K562 (cell line): ENCODE measurements at regions not wholly inside any gene's neighbourhood (a gene's known extent, or its start where the extent isn't known, plus 50 kb on each side); places are given as distances from the start of the nearest gene placed in this dataset.
A peak's percentile ranks its signal among the peaks of the same experiment; 100 is the strongest.

Source experiments
- ATAC-seq: fragments of 200-7000 bp; cut with Tn5 transposase; 3 replicates; pipeline ENCODE4 v1.9.1; 2020; ENCODE audit warnings: moderate library complexity
- BruUV-seq: library from RNA; stranded (reverse); fragments of 400-500 nt; replicated peaks from 2 replicates; lab custom pipeline; 2021; lab: Mats Ljungman, UMichigan
- CTCF ChIA-PET: fragments of 300-600 bp; formaldehyde crosslinking; extraction: SDS; loops from one replicate; lab custom pipeline; 2021; ENCODE audit warnings: low intra/inter-chr PET ratio; lab: Yijun Ruan, JAX
- POLR2A ChIA-PET: fragments of 300-600, 350-650 bp; sonication (Branson Sonifier 250); formaldehyde crosslinking; extraction: SDS; loops from one replicate; lab custom pipeline; 2021; ENCODE audit warnings: antibody characterized with exemption, inconsistent platforms; lab: Yijun Ruan, JAX
- DNase-seq, 4 experiments: peaks; one replicate each; pipeline versions ENCODE4 v3.0.0 to v3.0.0-alpha.2; 2011 to 2018; ENCODE audit warnings: low spot score in 3 of 4, mixed read lengths in 3 of 4; ENCODE audit errors: extremely low read depth in 1 of 4
- FAIRE-seq: peaks from 2 replicates; lab custom pipeline; 2011; peaks lifted over from hg19 to GRCh38; lab: Jason Lieb, UNC
- H2AFZ ChIP-seq: 2 replicates; pipeline ENCODE4 v1.6.0; 2011; ENCODE audit warnings: low read depth, low read length, control low read depth, inconsistent platforms
- H3K27ac ChIP-seq: fragments of 200-600 bp; 3 replicates; pipeline ENCODE4 v1.8.0; 2011; ENCODE audit warnings: low read depth, mild to moderate bottlenecking, control low read depth, inconsistent platforms, low read length, moderate library complexity, mixed read lengths; ENCODE audit errors: extremely low read depth
- H3K27me3 ChIP-seq, 2 experiments: fragments of 300-600 bp in 1 of 2; 2 replicates in 1 of 2; 3 replicates in 1 of 2; pipeline versions ENCODE4 v1.6.0 to v1.8.0; 2011; ENCODE audit warnings: inconsistent platforms in 2 of 2, low read length in 2 of 2, mild to moderate bottlenecking in 1 of 2, mixed read lengths in 1 of 2, moderate library complexity in 1 of 2; ENCODE audit not compliant: control insufficient read depth in 2 of 2, insufficient read depth in 2 of 2
- H3K36me3 ChIP-seq: fragments of 300-600 bp; 3 replicates; pipeline ENCODE4 v1.8.0; 2011; ENCODE audit warnings: mild to moderate bottlenecking, low read length, inconsistent platforms; ENCODE audit not compliant: control insufficient read depth, insufficient read depth
- H3K4me1 ChIP-seq, 2 experiments: fragments of 200-600 bp in 1 of 2; replicated peaks in 1 of 2; 2 replicates in 1 of 2; 3 replicates in 1 of 2; pipeline versions ENCODE4 v1.5.1 to v1.8.0; 2011; ENCODE audit warnings: inconsistent platforms in 2 of 2, low read length in 2 of 2, mild to moderate bottlenecking in 1 of 2, mixed read lengths in 1 of 2, moderate library complexity in 1 of 2; ENCODE audit not compliant: control insufficient read depth in 2 of 2, insufficient read depth in 2 of 2
- H3K4me2 ChIP-seq: 2 replicates; pipeline ENCODE4 v1.6.1; 2011; ENCODE audit warnings: low read length, control low read depth, inconsistent platforms, mixed read lengths; ENCODE audit not compliant: insufficient read depth
- H3K4me3 ChIP-seq: fragments of 200-600 bp; sonication (generic), shearing (Covaris generic); 2 replicates; pipeline ENCODE4 v1.5.1; 2016; ENCODE audit warnings: control low read depth, inconsistent platforms
- H3K79me2 ChIP-seq: fragments of 200-600 bp; 3 replicates; pipeline ENCODE4 v1.8.0; 2011; ENCODE audit warnings: low read length, inconsistent platforms; ENCODE audit not compliant: control insufficient read depth, insufficient read depth
- H3K9ac ChIP-seq, 2 experiments: 2 replicates each; pipeline versions ENCODE4 v1.6.0 to v1.6.1; 2011; ENCODE audit warnings: low read depth in 2 of 2, low read length in 2 of 2, control low read depth in 1 of 2, inconsistent platforms in 1 of 2, mild to moderate bottlenecking in 1 of 2, mixed read lengths in 1 of 2; ENCODE audit not compliant: insufficient read depth in 1 of 2
- H3K9me1 ChIP-seq: one replicate; pipeline ENCODE4 v1.6.0; 2011; ENCODE audit warnings: inconsistent platforms, mild to moderate bottlenecking, low read length, moderate library complexity; ENCODE audit not compliant: control insufficient read depth, insufficient read depth
- H3K9me3 ChIP-seq: replicated peaks from 2 replicates; pipeline ENCODE4 v1.5.1; 2011; ENCODE audit warnings: low read depth, low read length, inconsistent platforms; ENCODE audit not compliant: control insufficient read depth, insufficient read depth
- H4K20me1 ChIP-seq: replicated peaks from 2 replicates; pipeline ENCODE4 v1.6.1; 2011; ENCODE audit warnings: low read length, inconsistent platforms, mixed read lengths; ENCODE audit not compliant: control insufficient read depth, insufficient read depth
- GATAD2B ChIP-seq: fragments of 450-650 bp; IDR thresholded peaks from 2 replicates; pipeline ENCODE4 v1.6.1; 2017; ENCODE audit warnings: mild to moderate bottlenecking, borderline replicate concordance
- HNRNPL ChIP-seq: fragments of 200-400 bp; formaldehyde crosslinking; IDR thresholded peaks from 2 replicates; pipeline ENCODE4 v1.6.1; 2017; ENCODE audit warnings: low read depth, mild to moderate bottlenecking, low read length
- PCBP2 ChIP-seq: fragments of 200-400 bp; formaldehyde crosslinking; IDR thresholded peaks from 2 replicates; pipeline ENCODE4 v1.6.1; 2018; ENCODE audit warnings: low read length, low read depth, mild to moderate bottlenecking, moderate library complexity; ENCODE audit not compliant: poor library complexity, severe bottlenecking
- POLR2A ChIP-seq: fragments of 450-650 bp; conservative IDR thresholded peaks from 2 replicates; pipeline ENCODE4 v1.6.1; 2016
- RAD21 ChIP-seq, 2 experiments: fragments of 250-450 bp in 1 of 2; fragments of 450-650 bp in 1 of 2; sonication (Bioruptor Pico) in 1 of 2; formaldehyde crosslinking in 1 of 2; IDR thresholded peaks in 1 of 2; conservative IDR thresholded peaks in 1 of 2; 2 replicates each; pipeline versions ENCODE4 v1.4.0 to v1.8.0; 2020 to 2022; ENCODE audit warnings: mild to moderate bottlenecking in 2 of 2, moderate library complexity in 1 of 2
- SMC3 ChIP-seq: conservative IDR thresholded peaks from 2 replicates; pipeline ENCODE4 v1.6.1; 2011; ENCODE audit warnings: low read depth, low read length, improper control_type of control experiment; ENCODE audit not compliant: insufficient read depth
- ZNF175 ChIP-seq: fragments of 200-800 bp; sonication (Bioruptor generic); IDR thresholded peaks from 2 replicates; pipeline ENCODE4 v1.6.1; 2016; ENCODE audit warnings: low read depth, mild to moderate bottlenecking, missing genetic modification characterization, missing compliant biosample characterization
- WGBS: fragments of 100-300 bp; shearing (Covaris generic); methylation state at CpG from one replicate; pipeline ENCODE4 v1.1.6; 2016; ENCODE audit warnings: low coverage, mixed read lengths; ENCODE audit not compliant: insufficient coverage; ENCODE audit errors: missing lambda C conversion rate; 5-methylcytosine and 5-hydroxymethylcytosine counted together
- in situ Hi-C: fragments of 300-500 bp; cut with MboI; formaldehyde crosslinking; loops from 4 replicates; pipeline ENCODE4 v1.15.0; 2018; ENCODE audit warnings: inconsistent platforms, mixed read lengths
- intact Hi-C: fragments of 100-400 bp; cut with micrococcal nuclease; formaldehyde crosslinking; loops from 2 replicates; pipeline ENCODE4 v1.14.2; 2022
- TF ChIP-seq, protein P1 (sequence below): fragments of 250-450 bp; sonication (Bioruptor Pico); IDR thresholded peaks from 2 replicates; pipeline ENCODE4 v1.4.0; 2020; ENCODE audit warnings: mild to moderate bottlenecking
- TF ChIP-seq, protein P2 (sequence below): fragments of 450-650 bp; formaldehyde crosslinking; IDR thresholded peaks from 2 replicates; pipeline ENCODE4 v1.4.0; 2022; ENCODE audit warnings: mild to moderate bottlenecking, moderate library complexity
- TF ChIP-seq, protein P3 (sequence below): fragments of 450-650 bp; formaldehyde crosslinking; IDR thresholded peaks from 2 replicates; pipeline ENCODE4 v1.4.0; 2020; ENCODE audit warnings: mild to moderate bottlenecking, moderate library complexity

DNA sequence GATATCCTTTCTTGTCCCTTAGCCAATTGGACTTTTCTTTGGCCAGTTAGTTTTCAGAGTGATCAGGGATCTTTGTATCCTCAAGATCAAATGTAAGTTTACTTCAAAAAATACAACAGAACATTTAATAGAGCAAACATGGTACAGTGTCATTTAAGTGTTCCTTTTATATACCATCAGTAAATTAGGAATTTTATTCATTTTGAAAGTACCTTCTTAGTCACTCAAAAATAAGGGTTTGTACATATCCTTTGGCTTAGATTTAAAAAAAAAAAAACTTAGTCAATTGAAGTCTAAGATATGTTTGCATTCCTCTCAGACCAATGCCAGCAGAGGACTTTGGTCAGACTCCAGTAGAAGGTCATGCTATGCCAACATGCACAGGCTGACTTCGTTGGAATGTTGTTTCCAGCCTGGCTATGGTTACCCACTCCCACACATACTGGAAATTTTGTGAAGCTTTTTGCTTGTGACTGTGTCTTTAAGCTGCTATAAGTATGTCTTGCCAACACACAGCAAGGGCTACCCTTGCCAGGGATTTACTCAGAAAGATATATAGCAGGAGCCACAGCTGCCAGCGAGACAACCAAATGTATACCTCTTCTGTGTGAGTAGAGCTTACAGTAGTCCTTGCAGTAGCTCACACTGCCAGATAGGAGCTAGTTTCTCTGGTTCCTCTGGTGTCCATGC is 81.5 kb upstream of the LRIF1 start:
- Histone ChIP-seq H3K27me3 (no peaks in the 10 kb centered on the region), H3K4me3 (no peak overlapping the region), H3K79me2 (no peaks in the 10 kb centered on the region), H2AFZ (no peak overlapping the region), H3K4me1 (no peaks in the 10 kb centered on the region), H3K9me1 (no peaks in the 10 kb centered on the region), H3K27ac (no peak overlapping the region), H3K9me3 (no peaks in the 10 kb centered on the region), H3K4me2 (no peak overlapping the region), H3K36me3 (no peaks in the 10 kb centered on the region), H4K20me1 (no peaks in the 10 kb centered on the region), H3K9ac (no peak overlapping the region)
- no peak for ATAC-seq
- DNase-seq: no peak
- in situ Hi-C loops (no loop called here), intact Hi-C loops (no loop called here)
- ChIA-PET POLR2A (interaction anchor here (0.7 kb wide), 1 partner anchor 52 kb away, joined by 4 read pairs; no protein-coding TSS in a partner anchor), CTCF (no interaction called here)
- no peak for FAIRE-seq
- TF ChIP-seq PCBP2: no peak
- no peak for TF ChIP-seq ZNF175
- WGBS: 0% methylated on average over 2 of the region's 2 CpGs
- no TSS peak for BruUV-seq

DNA sequence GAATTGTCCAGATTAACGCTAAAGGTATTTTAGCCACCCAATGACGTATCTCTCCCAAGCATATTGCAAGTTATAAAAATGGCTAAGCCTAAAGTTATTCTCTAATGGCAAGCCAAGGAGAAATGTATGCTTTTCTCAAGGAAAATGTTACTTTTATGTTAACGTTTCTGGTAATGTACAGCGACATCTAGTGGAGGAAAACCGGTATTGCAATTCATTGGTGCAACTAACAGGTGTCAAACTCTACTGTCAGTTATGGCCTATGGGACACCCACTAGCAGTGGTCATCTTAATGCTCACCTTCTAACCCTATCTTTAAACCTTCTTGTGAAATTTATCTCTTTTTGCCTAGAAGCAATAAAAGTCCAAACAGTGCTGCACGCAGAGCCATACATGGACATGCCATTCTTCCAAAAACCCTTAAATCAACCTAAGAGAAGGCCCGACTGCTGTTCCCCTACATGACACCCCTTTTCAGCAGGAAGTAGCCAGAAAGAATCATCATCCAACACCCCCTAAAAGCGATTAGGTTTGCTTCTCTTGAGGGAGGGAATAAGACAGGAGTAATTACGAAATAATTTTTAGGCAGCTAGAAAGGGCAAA is 68.7 kb upstream of the LRIF1 start:
- WGBS: 1% methylated on average over 9 of the region's 9 CpGs
- Histone ChIP-seq H3K9me1 (no peaks in the 10 kb centered on the region), H3K4me2 (no peak overlapping the region), H4K20me1 (no peaks in the 10 kb centered on the region), H3K36me3 (no peaks in the 10 kb centered on the region), H3K4me1 (no peaks in the 10 kb centered on the region), H2AFZ (no peak overlapping the region), H3K27me3 (no peaks in the 10 kb centered on the region), H3K9me3 (no peaks in the 10 kb centered on the region), H3K9ac (no peak overlapping the region), H3K27ac (no peak overlapping the region), H3K4me3 (no peak overlapping the region), H3K79me2 (no peaks in the 10 kb centered on the region)
- no TSS peak for BruUV-seq
- intact Hi-C loops: loop anchor here (2.0 to 10.0 kb wide), 2 partner anchors 250 to 302 kb away; no protein-coding TSS in a partner anchor
- DNase-seq: peak; percentile 45 to 64 (median 58)
- ChIA-PET CTCF (interaction anchor here (0.6 to 2.6 kb wide), 7 partner anchors 40 to 413 kb away, joined by 3 to 11 read pairs (median 4); no protein-coding TSS in a partner anchor), POLR2A (no interaction called here)
- peak; percentile 87 for FAIRE-seq
- peak; percentile 79 for ATAC-seq
- in situ Hi-C loops: no loop called here
- TF ChIP-seq POLR2A: no peak
- TF ChIP-seq, protein P1, sequence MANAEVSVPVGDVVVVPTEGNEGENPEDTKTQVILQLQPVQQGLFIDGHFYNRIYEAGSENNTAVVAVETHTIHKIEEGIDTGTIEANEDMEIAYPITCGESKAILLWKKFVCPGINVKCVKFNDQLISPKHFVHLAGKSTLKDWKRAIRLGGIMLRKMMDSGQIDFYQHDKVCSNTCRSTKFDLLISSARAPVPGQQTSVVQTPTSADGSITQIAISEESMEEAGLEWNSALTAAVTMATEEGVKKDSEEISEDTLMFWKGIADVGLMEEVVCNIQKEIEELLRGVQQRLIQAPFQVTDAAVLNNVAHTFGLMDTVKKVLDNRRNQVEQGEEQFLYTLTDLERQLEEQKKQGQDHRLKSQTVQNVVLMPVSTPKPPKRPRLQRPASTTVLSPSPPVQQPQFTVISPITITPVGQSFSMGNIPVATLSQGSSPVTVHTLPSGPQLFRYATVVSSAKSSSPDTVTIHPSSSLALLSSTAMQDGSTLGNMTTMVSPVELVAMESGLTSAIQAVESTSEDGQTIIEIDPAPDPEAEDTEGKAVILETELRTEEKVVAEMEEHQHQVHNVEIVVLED (CRISPR knock-in tag): no peak
- TF ChIP-seq, protein P2, sequence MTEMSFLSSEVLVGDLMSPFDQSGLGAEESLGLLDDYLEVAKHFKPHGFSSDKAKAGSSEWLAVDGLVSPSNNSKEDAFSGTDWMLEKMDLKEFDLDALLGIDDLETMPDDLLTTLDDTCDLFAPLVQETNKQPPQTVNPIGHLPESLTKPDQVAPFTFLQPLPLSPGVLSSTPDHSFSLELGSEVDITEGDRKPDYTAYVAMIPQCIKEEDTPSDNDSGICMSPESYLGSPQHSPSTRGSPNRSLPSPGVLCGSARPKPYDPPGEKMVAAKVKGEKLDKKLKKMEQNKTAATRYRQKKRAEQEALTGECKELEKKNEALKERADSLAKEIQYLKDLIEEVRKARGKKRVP (CRISPR knock-in tag): no peak
- TF ChIP-seq SMC3: 0 out of 2 replicates have a peak, but pooled peaks have one; percentile 8
- TF ChIP-seq HNRNPL: no peak
- TF ChIP-seq GATAD2B: no peak
- TF ChIP-seq RAD21 (CRISPR knock-in tag; conservative IDR thresholded peaks at IDR 0.05 in 1 of 2, IDR thresholded peaks at IDR 0.05 in 1 of 2): peak; percentile 58 to 79
- TF ChIP-seq, protein P3, sequence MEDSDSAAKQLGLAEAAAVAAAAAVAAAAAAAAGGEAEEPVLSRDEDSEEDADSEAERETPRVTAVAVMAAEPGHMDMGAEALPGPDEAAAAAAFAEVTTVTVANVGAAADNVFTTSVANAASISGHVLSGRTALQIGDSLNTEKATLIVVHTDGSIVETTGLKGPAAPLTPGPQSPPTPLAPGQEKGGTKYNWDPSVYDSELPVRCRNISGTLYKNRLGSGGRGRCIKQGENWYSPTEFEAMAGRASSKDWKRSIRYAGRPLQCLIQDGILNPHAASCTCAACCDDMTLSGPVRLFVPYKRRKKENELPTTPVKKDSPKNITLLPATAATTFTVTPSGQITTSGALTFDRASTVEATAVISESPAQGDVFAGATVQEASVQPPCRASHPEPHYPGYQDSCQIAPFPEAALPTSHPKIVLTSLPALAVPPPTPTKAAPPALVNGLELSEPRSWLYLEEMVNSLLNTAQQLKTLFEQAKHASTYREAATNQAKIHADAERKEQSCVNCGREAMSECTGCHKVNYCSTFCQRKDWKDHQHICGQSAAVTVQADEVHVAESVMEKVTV (CRISPR knock-in tag): peak; percentile 26; the same call in 1 of the 2 replicates
